GM18870 (cell line): ENCODE measurements at regions not wholly inside any gene's neighbourhood (a gene's known extent, or its start where the extent isn't known, plus 50 kb on each side); places are given as distances from the start of the nearest gene placed in this dataset.

Experiments
- ATAC-seq: cut with Tn5 transposase; IDR thresholded peaks from one replicate; pipeline ENCODE4 v1.9.1; 2021; ENCODE audit warnings: moderate library complexity; ENCODE audit not compliant: unreplicated experiment

DNA sequence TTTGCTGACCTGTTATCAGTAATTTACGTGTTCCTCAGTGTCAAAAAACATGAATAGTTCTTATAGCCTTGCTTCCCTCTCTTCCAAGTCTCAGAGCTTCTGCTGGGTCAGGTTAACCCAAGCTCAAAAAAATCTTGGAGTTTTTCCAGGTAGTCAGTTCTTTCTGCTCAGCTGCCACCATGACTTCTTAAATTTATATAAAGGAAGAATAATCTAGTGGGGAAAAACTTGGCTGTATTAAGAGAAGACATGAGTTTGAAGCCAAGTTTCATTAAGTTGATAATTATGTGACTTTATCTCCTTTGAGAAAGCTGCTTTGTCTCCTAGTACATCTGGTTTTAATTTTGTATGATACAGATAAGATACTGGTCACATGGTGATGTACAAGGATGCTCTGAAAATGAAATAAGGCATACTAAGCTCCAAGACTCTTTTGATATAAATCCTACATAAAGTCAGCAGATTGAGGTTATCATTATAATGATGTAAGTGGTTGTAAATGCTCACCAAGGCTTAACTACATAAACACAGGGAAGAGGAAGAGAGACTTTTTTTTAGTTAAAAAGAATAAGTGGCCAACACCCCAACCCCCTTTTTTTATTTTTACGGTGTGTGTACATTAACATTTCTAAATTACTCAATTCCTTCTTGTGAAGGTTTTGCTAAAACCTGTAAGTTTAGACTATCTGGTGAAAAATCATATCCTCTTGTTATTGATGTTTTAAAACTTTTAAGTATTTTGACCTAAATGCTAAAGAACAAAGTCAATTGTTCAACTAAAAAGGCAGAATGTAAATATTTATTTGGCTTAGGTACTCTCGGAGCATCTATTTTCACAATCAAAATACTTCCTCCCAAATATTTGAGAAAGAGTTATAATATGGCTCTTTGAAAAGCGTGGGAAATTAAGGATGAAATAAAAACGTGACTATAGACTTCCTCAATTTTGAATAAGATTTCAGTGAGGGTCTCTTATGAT, 84.1 kb upstream of the SLC38A2 start:
- ATAC-seq, result no peak

DNA sequence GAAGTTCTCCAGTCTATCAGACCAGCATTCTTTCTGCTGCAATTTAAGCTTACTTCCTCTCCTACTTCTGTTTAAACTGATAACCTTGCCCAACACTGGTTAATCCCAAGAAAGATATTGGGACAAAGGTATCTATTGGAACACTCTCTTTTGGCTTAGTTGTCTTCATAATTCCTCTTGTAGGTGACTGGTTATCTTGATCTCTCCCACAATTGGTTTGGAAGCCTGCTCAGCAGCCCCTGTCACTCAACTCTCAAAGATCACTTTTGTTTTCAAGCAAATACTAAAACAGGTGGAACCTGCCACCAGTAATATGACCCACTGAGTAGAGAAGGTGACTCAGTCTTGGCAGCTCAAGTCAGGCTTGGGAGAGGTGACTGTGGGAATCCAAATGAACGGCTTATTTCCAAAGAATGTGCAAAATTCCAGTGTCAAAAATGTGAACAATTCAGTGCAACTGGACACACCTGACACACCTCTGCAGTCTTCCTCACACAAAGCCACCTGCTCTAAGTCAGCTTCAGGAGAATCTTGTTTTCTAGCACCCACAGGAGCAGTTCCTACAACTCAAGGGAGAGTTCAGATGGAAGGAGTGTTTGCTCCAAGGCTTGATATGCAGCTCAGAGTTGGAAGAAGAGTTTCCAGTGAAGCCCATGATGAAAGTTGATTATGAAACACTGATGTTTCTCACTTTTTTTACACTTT, 83.2 kb upstream of the SLC38A2 start:
- ATAC-seq, result no peak

DNA sequence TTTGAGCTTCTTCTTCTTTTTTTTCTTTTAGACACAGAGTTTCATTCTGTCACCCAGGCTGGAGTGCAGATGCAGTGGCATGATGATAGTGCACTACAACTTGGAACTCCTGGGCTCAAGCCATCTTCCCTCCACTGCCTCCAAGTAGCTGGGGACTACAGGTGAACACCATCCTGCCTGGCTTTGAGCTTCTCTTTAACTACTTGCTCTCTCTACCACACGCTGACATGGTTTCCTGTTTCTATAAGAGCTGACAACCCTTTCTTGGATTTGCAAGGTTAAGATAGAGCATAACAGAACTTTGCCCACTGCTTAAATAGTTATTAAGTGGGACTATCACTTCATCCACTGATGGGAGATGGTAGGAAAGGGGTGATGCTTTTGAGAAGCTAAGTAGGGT, 82.4 kb upstream of the SLC38A2 start:
- no peak for ATAC-seq

DNA sequence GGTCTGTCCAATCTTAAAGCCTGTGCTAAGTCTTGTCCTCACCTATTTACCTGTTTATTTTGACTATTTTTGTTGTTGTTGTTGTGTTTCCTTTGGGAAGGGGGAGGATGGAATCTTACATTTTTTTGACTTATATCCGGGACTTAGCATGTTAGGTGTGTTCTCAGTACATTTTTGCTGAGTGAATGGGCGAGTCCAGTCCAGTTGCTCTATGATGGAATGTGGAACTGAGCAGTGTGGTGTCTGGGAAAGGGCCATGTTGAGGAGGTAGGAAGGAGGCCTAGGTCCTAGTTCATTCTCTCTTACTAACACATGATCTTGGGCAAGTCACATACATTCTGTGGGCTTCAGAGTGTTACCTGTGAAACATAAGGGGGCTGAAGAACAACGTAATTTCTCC, 80.9 kb upstream of the SLC38A2 start:
- ATAC-seq, result no peak

DNA sequence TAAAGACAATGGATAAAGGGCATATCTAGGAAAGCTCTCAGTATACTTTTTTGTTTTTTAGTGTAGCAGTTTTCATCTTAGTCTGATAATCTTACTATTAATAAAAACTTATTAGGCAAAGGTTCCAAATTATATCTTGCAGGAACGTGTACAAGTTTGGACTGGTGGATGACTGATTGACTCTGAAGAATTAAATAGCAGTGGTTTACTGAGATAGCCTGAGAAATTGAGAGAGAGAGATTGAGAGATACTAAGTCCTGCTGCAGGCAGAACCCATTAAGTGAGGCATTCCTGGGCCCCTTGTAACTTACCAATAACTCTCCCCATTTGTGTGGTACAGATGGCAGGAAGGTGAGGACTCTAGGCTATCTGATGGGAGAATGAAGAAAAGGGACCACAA, 80.2 kb upstream of the SLC38A2 start:
- no peak for ATAC-seq

DNA sequence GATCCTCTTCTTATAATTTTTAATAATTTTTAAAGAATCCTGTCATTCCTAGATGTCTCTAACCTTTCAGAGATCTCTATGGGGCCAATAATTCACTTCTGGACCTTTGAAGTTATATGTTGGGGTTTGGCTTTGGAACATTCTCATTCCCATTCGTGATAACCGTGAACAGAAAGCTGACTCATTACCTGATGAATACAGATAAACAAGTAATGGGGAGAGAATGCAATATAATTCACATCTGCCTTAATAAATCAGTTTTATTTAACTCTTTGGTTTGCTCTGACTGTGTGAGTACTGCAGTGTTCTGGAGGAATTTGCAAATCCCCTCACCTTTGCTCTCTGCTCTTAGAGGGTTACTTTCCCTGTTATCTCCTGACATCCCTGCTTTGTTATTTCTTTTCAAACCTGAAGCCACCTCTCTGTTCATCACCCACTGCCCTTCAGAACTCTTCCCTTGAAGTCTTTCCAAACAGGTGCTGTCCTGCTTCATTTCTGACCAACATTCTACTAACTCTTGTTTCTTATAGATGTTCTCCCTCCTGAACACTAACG, 79.6 kb upstream of the SLC38A2 start:
- ATAC-seq, result no peak

DNA sequence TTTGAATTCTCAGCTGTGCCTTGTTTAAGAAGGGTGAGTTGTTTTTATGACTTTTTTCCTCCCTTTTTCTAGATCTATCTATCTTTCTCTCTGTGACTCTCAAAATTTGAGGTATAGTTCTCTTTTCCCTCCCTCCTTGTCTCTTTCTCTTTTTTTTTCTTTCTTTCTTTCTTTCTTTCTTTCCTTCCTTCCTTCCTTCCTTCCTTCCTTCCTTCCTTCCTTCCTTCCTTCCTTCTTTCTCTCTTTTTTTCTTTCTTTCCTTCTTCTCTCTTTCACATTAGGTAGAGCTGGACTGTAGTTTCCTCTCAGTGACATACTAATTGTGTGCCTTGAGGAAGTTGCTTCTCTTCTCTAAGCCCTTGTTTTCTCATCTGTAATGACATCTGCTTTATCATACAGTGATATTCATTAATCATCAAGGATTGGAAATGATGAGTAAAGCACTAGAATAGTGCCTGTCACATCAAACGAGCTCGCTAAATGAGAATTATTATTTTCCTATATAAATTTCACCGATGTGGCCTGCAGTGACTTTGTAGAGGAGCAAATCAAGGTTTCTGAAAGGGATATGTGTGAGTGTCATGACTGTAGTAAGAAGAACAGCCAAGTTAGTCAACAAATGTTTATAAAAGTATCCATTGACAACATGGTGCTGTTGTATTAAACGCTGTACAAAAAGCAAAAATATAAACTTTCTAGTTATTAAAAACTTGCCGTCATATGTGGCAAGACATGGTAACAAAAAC, 78.9 kb upstream of the SLC38A2 start:
- ATAC-seq, result no peak

DNA sequence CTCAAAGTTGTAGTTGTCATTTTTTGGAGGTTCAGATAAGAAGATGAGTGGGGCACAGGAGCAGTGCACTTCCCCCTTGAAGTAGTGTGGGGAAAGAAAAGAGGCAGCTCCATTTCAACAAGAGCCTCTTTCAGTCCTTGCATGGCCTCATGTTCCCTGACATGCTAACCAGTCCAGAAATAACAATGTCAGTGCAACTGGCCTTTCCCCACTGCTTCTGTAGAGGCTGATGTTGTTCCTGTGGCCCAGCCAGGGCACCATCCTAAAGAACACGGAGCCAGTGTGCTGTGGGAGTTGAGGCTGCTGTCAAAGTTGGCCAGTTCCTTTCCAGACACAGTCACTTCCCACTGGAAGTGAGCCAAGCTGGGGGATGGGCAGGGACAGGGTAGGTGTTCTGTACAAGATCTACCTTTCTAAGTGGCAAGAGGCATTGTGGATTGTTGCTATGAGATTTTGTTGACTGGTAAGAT, 77.7 kb upstream of the SLC38A2 start:
- no peak for ATAC-seq

DNA sequence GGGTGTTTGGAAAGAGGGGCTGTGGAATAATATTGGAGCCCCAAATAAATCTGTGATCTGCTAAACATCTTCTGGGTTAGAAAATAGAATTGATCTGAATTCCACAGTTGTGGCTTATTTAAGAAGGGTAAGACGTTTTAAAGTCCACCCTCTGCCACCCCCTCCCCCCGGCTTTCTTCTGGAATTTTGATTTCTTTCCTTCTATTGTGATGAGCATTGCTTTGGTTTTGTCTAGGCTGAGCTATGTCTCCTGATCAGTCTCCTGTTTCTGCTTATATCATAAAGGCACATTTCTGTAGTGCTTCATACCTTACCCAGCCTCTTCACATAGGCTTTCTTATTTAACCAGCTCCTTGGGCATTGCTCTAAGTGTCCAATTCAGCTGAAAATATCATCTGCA, 77.3 kb upstream of the SLC38A2 start:
- no peak for ATAC-seq

DNA sequence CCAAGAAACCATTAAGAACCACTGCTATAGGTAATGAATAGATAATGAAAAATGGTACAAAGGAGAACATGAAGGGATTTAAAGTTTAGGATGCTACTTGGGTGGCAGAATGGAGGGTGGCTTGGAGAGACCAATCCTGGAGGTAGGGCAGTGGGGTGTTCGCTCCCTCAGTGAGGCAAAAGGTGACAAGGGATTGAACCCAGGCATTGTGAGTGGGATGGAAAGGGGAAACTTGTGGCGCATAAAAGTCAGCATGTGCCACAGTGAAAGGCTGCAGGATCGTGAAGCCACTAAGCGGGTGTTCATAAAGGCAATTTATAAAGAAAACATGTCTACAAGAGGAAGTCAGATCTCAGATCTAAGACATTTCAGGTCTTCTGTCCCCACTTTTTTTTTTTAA, 76.7 kb upstream of the SLC38A2 start:
- no peak for ATAC-seq

DNA sequence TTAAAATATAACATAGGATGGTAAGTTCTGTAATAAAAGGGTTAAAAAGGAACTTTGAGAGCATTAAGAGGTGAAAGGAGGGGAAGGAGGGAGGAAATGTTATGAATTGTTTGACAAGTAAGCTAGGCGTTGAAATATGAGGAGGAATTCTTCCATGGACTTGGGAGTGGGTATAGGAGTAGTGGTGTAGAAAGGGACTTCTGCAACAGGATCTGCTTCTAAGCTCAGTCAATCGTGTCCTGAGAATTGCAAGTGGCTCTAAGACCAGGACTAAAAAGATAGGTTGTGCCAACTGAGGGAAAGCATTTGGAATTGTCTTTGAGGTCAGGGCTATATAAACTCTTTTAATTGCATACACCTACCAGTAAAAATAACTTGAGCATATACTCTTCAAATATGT, 74.1 kb upstream of the SLC38A2 start:
- no peak for ATAC-seq

DNA sequence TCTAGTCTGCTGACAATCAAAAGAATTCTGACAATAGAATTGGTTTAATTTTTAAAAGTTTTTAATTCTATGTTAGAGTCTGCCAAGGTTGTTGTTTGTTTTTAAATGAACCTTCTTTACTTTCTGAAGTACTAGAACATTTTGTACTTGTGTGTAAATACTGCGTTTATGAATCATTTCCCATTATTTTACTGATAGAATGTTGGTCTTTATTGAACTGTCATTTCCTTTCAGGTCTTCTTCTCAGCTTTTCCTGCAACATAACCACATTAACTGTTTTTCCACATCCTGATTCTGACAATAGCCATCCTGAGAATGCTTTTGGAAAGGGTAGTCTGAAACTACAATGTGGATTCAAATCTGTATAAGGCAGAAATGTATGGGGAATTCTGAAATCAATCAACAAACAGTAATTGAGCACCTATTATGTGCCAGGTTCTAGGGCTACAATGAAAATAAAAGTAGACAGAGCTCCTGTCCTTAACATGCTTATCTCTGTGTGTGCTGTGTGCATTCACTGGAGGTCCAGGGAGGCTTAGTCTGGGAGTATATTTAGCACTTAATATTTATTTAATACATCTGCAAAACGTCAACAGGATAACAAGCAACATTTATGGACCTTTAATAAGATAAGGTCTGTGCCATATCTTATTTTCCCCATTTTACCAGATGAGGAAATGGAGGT, 73.1 kb upstream of the SLC38A2 start:
- no peak for ATAC-seq

DNA sequence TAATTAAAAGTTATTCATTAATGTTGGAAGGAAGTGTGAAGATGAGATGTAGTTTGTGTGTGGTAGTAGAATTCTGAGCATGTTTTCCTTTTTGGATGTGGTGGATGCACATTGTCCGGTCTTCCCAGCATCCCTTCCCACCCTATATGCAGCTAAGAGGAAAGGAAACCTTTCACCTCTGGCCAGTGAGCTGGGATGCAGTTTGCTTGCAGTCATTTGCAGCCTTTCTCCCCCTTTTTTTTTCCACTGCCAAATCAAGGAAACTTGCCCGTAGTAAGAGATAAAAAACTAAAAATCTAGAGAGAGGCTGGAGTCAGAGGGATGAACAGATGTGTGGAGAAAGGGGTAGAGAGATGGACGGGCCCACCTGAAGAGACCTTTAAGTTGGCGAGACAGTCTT, 72.5 kb upstream of the SLC38A2 start:
- no peak for ATAC-seq

DNA sequence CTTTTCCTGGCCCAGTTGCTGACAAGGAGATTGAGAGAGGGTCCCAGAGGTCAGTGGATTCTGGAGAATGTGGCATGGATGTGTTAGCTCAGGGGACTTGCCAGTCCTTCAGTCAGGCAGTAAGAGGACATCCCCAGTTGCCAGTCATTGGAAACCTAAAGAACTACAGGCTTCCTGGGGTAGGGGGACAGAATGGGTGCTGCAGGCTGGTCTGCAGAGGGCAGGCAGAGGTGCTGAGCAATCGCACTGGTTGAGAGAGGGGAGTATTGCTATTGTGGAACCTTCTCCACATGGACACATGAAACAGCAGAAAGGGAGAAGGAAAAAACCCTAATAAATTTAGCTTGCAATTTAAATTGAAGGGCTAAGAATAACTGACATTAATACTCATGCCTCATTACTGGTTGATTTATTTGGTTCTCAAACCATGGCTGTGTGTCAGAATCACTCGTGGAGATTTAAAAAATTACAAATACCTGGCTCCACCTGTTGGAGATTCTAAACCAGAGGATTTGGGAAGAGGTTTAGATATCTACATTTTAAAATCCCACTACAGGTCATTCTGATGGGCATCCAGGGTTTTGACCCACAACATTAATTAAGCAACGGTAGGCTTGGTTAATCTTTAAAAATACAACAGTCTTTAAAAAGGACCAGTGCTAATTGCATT, 71.2 kb upstream of the SLC38A2 start:
- ATAC-seq, result no peak

DNA sequence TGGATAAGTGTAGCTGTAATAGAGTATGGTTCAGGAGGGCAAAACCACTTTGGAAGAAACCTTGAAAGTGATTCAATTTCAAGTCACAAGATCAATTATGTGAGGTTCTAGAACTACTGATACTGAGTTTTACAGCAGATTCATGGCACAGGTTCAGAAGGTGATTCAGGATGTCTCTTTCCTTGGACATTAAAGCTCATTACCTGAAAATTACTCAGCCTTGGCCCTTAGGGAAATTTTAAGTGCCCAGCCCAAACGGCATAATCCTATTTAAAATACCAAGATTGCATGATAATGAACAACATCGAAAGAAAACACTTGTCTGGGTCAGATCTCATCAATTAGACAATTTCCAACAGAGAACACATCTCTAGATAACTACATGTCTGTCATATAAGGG, 70.2 kb upstream of the SLC38A2 start:
- ATAC-seq, result no peak

DNA sequence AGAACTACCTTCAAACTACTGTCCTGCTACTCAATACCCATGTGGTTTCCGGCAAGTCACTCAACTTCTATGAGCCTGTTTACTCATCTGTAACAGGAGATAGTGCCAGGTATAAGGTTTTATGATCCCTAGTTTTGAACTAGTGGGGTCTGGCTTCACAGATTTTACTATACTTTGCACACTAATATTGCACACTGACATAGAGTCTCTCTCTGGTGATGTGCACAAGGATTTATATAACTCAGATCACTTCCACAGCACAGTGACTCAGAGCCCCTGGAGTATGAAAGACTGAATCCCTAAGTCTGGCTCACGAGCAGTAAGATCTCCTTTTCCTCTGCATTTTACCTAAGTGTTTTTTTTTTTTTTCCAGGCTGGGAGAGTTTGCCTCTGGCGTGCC, 69.7 kb upstream of the SLC38A2 start:
- no peak for ATAC-seq

DNA sequence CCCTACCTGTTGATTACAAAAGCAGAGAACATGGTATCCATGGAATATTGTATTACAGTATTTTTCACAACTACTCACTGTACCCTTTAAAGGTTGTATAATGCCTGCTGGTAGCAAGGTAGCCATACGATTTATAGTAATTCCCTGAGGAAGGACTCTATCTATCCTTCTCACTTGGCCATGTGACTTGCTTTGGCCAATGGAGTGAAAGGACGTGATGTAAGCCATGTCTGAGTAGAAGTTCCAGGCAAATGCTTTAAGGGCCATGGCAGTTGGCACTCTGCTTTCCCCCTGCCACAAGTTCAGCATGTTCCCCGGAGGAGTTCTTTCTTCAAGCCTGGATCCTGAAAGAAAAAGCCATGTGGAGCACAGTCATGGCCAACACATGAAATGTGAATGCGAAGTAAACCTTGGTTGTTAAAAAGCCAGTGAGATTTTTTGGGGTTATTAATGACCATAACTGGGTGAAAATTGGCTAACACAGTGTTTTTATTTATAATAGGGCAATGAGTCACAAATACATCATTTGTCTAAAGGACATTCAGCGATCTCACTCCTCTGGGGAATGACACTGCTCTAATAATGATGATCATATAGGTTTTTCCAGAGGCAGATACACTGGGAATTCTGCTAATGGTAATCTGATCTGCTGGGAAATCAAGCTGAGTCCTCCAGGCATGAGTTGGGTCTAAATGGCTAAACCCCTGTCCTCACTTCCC, 67.4 kb upstream of the SLC38A2 start:
- no peak for ATAC-seq

DNA sequence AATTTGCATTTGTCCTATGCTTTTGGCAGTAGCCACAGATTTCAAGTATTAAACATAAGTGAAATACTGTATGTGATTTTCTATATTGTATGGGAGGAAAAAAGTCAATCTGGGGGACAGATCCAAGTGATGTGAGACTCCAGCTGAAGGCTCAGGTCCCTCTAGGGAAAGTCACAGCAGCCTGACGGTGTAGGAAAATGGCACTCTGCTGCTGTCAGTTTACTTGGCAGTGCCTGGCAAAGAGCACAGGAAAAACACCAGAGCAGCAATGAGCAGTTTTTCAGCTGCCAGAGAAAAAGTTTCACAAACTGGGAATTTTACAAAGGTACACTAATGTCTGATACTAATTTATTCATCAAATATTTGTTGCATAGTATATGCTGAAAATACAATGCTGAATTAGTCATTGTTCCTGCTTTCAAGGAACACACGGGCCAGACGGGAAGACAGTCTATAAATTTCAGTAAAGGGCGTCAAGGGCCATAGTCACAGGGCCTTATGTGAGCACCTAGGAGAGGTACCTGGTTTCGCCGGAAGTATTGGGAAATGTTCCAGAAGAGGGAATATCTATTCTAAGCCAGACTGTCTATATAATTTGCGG, 66.2 kb upstream of the SLC38A2 start:
- ATAC-seq, result no peak

DNA sequence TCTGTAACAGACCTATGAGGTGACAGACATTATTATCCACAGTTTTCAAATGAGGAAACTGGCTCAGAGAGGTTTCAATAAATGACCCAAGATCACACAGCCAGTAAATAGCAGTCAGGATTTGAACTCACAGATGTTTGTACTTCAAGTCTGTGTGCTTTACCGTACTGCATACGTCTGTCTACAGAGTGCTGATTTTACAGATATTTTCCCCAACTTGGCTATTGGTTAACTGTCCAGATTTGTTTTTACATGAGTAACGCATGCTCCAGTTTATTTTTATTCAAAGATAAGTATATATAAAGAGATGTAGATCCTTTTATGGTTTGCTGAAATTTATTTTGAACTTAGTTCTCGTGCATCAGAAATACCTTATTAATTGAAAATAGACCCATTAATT, 65.7 kb upstream of the SLC38A2 start:
- ATAC-seq, result no peak
